ENCODE measurements at regions not wholly inside any gene's neighbourhood (a gene's known extent, or its start where the extent isn't known, plus 50 kb on each side); places are given as distances from the start of the nearest gene placed in this dataset.

DNA sequence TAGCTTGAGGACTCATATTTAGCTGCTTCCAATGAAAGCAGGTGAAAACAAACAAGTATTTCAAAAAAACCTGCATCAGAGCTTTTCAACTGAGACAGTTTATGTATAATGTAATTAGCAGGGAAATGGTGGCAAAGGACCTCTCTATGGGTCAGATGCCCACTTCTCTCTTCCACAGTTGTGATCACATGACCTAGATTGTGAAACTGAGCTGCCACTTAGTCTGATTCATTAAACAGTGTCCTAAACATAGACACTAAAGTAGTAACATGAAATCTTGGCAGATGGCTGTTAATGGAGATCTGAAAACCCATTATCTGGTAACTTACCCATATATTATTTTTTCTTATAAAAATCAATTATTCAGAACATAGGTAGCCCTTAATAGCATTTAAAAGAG, 663.6 kb upstream of the RIOK2 start:
- DNase-seq (ENCODE audit: missing footprints) = no peak
- ATAC-seq = no peak
- intact Hi-C loops (cut with DNase I) = loop anchor here (10.0 kb wide), 1 partner anchor 58 kb away; no protein-coding TSS in a partner anchor

DNA sequence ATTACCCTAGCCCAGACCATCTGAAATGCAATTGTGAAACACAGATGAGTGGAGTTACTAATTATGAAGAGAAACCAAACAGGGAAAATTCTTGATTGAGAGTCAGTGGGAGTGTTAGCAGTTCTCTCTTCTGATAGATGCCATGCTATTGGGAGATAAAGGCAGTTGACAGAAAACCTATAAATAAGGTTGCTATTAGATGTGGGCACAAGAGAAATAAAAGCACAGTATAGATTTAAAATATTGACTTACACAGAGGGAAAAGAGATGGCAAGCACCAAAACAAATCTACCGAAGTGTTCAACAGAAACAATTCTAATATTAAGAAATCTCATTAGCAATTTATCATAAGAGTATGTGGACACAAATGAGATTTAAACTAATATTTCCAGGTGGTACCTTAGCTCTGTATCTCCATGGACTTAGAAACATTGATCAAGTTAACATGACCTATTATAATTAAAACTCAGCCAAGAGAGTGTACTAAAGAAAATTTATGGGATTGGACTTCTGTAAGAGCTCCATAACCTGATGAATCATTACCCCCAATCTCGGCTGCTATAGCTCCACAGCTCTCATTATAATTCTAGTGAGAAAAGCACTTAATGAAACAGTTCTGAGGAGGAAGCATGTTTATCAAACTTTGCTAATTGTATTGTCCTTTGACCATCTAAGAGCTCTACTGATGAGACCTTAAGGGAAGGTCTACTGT, 665.0 kb upstream of the RIOK2 start:
- intact Hi-C loops (cut with DNase I) = loop anchor here (10.0 kb wide), 1 partner anchor 57 kb away; no protein-coding TSS in a partner anchor
- no peak for ATAC-seq
- DNase-seq (ENCODE audit: missing footprints) = no peak

DNA sequence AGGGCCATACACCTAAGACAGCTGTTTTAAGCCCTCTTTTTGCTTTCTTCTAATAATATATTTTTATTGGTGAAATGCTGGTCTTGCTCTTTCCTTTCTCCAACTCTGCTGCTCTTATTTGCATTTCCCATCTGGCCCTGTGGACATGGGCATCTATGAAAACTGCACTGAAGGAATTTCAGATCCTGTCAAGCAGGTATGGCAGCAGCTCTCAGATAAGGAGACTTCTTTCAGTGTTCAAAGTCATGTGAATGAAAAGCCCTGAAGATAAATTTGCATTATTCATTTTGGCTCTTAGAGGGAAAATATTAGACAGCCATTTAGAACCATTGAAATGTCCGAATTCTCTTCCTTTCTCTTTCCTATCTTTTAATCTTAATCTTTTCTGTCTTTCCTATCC, 668.0 kb upstream of the RIOK2 start:
- DNase-seq (ENCODE audit: missing footprints) = no peak
- ATAC-seq = no peak
- intact Hi-C loops (cut with DNase I) = no loop called here

DNA sequence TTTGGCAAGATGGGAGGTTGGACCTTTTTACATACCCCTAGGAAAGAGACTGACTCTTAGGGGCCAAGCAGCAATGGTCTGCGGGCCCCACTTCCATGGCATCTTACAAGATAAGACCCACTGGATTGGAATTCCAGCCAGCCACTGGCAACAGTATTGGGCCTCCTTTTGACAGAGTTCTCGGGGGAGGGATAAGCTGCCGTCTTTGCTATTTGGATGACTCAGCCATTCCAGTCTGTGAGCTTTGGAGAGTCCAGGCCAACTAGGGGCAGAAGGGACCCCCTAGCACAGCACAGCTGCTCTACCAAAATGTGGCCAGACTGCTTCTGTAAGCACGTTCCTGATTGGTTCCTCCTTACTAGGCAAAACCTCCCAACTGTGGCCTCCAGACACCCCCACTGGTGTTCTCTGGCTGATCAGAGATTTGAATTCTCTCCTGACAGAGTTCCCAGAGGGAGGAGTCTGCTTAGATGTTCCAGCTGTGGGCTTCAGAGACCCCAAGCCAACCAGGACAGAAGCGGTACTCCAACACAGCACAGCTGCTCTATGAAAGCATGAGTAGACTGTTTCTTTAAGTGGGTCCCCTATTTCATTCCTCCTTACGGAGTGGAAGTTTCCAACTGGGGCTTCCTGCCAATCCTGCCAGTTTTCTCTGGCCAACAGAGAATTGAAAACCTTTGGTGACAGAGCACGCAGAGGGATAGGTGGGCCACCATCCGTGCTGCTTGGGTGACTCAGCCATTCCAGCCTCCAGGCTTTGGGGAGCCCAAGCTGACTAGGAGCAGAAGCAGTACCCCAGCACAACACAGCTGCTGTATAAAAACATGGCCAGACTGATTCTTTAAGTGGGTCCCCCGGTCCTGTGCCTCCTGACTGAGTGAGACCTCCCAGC, 672.1 kb upstream of the RIOK2 start:
- ATAC-seq (peak; percentile 73), DNase-seq (ENCODE audit: missing footprints) (no peak)
- intact Hi-C loops (cut with DNase I) = no loop called here

DNA sequence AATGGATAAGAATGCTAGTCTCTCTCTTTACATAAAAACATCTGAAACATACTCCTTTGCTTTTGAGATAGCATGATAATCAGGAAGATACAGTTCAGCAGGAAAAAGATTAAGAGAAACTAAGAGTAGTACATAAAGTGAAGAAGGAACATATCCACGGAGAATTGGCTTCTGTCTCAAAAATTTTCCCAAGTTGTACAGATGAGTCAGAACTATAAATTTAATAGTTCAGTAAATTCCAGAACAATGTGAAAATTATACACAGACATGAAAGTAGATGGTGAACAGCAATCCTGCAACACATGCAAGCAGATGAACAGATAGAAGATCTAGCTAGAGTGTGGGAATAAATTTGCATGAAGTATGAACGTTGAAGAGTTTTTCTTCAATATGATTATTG, 691.4 kb upstream of the RIOK2 start:
- ATAC-seq (no peak), DNase-seq (ENCODE audit: missing footprints) (no peak)
- intact Hi-C loops (cut with DNase I) = no loop called here

DNA sequence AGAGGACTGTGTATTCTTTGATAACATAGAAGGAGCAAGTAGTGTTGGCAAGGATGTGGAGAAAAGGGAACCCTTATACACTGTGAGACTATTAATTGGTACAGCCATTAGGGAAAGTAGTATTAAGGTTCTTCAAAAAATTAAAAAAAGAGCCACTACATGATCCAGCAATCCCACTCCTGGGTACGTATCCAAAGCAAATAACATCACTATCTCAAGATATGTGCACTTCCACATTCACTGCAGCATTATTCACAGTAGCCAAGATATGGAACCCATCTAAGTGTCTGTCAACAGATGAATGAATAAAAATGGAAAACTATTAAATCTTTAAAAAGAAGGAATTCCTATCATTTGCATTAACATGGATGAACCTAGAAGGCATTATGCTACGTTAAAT, 693.2 kb upstream of the RIOK2 start:
- DNase-seq (ENCODE audit: missing footprints) (no peak), ATAC-seq (no peak)
- intact Hi-C loops (cut with DNase I) = no loop called here

DNA sequence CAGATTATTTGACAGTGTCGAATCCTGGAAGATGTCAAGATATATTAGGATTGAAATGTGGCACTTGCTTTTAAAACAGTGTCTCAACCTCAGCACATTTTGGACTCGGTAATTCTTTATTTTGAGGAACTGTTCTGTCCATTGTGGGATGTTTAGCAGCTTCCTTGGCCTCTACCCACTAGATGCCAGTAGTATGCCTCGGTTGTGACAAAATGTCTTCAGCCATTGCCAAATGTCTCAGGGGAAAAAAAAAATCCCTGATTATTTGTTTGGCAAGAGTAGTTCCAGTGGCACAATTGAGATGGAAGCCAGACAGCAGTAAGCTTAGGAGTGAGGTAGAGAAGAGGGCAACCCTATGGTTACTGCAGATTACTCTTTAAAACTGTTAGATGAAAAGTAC, 694.5 kb upstream of the RIOK2 start:
- ATAC-seq (no peak), DNase-seq (ENCODE audit: missing footprints) (no peak)
- intact Hi-C loops (cut with DNase I) = no loop called here

DNA sequence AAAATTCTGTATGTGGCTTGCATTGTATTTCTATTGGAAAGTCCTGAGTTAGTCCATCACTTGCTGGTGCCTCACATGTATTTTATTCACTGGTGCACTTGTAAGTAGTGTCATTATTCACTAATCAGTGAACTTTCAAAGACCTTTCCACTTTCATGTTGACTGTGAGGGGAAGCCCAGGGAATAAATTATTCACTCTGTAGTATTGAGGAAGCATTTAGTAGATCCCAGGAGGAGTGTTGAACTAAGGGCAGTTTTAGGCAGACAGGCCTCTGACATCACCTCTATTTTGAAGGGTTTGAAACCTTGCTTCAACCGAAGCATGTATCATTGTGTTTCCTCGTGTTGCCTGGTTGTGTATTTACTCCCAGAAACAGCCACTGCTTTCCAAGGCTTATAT, 705.4 kb upstream of the RIOK2 start:
- ATAC-seq = no peak
- intact Hi-C loops (cut with DNase I) = no loop called here
- DNase-seq (ENCODE audit: missing footprints) = no peak

DNA sequence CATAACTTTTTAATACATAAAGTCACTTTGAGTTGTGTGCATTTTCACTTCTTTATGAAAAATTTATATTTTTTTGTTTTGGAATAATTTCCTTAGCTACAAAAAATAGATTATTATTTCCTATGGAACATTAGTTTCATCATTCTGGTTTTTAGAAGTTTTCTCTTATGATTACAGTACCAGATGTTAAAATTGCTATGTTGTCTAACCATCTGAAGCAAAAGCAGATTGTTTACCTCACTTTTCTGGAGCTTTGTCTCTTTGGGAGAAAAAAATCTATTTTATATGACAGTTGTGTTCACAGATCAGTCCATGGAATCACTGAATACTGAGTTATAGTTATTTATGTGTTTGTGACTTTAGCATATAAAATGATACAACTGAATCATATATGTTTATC, 708.9 kb upstream of the RIOK2 start:
- no peak for ATAC-seq
- intact Hi-C loops (cut with DNase I) = no loop called here

DNA sequence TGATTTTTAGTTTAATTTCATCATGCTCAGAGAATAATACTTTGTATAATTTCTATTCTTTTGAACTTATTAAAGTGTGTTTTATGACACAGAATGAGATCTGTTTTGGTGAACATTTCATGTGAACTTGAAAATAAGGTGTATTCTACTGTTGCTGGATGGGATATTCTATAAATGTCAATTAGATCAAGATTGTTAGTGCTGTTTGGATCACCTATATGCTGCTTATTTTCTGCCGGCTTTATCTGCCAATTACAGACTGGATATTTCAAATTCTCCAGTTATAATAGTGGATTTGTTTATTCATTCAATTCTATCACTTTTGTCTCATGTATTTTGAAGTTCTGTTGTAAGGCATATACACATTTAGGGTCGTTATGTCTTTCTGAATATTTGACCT, 720.7 kb upstream of the RIOK2 start:
- ATAC-seq (no peak), DNase-seq (ENCODE audit: missing footprints) (no peak)
- intact Hi-C loops (cut with DNase I) = loop anchor here (10.0 kb wide), 1 partner anchor 59 kb away; no protein-coding TSS in a partner anchor

More for the DNA sequence above, 708.9 kb upstream of the RIOK2 start:
- DNase-seq (ENCODE audit: missing footprints) = no peak

DNA sequence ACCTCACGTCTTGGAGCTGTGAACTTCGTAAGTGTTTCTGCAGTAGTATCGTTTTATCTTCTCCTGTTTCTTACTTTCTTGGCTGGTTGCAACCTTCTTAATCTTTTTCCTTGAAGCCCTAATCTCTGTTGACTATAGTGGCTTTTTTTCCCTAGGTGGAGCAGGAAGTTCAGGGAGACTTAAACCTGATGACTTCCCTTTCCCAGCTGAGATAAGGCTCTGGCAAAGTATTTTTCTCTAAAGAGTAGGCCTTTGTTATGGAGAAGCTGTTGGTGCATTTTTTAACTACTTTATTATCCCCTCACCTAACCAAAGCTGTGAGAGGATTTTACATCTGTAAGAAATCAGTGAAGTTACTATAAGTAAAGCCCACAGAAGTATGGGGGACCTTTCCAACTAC, 723.1 kb upstream of the RIOK2 start:
- intact Hi-C loops (cut with DNase I) = loop anchor here (10.0 kb wide), 1 partner anchor 61 kb away; no protein-coding TSS in a partner anchor
- no peak for ATAC-seq
- DNase-seq (ENCODE audit: missing footprints) = no peak

DNA sequence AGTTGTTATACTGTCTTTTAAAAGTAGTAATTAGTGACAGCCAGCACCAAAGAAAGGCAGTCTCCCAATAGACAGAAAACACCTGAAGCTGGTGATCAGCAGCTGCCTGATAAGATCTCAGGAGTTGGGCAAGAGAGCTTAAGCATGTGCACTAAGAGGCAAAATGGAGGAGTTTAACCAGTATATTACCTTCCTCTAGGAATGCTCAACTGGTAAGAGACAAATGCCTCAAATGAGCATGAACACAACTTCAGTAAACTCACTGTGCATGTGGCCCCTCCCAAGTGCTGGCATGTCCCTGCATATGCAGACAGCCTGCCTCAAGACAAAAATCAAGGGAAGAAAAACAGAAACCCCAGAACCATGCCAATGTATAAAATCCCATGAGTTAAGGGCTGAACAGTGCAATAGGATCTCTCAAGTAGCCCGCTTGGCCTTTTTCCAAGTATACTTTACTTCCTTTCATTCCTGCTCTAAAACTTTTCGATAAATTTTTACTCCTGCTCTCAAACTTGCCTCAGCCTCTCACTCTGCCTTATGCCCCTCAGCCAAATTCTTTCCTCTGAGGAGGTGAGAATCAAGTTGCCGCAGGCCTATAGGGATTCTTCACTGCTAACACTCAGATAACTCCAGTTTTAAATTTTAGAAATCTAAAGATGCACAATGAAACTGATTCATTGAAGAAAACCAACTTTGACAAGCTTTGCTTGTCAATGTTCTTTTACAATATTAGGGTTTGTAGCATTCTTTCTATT, 724.8 kb upstream of the RIOK2 start:
- DNase-seq (ENCODE audit: missing footprints) (no peak), ATAC-seq (no peak)
- intact Hi-C loops (cut with DNase I) = loop anchor here (10.0 kb wide), 1 partner anchor 63 kb away; no protein-coding TSS in a partner anchor

DNA sequence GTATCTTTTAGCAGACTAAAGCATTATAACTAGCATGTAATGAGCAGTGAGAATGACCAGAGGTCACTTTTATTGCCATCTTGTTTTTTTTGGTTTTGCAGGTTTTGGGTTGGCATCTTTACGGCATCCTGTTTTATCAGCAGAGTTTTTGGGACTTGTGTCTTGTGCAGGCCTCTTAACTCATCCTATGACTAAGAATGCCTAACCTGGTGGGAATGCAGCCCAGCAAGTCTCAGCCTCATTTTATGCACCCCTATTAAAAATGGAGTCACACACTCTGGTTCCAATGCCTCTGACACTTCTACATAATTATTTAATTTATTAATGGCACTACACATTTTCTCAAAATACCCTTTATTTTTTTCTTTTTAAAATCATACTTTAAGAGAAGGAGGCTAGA, 726.5 kb upstream of the RIOK2 start:
- ATAC-seq = no peak
- intact Hi-C loops (cut with DNase I) = loop anchor here (10.0 kb wide), 1 partner anchor 65 kb away; no protein-coding TSS in a partner anchor
- DNase-seq (ENCODE audit: missing footprints) = no peak

DNA sequence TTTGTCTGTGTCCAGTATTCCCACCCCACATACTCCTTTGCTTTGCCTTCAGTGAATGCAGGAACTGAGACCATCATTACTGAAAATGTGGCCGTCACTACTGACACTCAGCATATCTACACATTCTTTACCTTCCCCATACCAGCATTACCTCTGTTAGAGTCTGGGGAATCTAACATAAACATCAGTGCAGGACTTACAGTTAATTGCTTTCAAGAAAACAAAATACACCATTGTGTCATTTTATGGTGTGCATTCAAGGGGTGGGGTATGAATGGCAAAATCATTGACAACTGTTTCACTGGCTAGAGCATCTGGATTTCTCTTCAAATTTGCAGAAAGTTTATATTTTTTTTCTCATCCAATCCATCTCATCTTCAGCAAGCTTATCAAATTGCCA, 731.4 kb upstream of the RIOK2 start:
- intact Hi-C loops (cut with DNase I) = no loop called here
- no peak for ATAC-seq
- DNase-seq (ENCODE audit: missing footprints) = no peak

DNA sequence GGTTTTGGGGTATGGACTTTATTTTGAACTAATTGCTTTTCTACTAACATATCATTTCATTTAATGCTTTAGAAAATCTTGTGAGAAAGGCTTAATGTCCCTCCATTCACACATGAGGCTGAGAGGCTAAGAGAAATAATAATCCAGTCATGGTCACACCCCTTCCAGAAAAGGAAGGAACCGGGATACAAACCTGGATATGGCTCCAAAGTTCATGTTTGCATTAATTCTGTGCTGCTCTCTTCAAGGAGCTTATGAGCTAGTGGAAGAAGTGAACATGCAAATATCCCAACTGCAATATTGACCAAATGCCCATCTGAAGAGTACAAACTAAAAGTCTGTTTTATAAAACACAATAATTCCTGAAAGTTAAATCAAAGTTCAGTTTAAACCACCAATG, 732.1 kb upstream of the RIOK2 start:
- intact Hi-C loops (cut with DNase I) = no loop called here
- no peak for DNase-seq (ENCODE audit: missing footprints)
- no peak for ATAC-seq

DNA sequence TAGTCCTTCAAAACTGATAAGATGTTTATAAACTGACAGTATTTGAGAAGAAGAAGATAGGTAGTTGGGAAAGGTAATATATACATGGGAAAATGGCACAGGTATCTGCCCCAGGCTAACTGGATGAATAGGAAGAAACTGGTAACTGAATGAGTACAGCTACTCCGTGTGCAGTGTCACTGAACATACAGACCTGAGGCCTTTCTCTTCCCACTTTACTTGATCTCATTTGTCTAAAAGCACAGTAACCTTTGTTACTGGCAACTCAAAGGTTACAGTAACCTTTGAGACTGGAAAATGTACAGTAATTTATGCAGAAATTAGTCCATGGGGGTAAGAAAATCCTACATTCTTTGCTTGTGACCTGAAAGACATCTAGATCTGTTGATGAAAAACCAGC, 735.0 kb upstream of the RIOK2 start:
- intact Hi-C loops (cut with DNase I) = no loop called here
- ATAC-seq (no peak), DNase-seq (ENCODE audit: missing footprints) (no peak)

DNA sequence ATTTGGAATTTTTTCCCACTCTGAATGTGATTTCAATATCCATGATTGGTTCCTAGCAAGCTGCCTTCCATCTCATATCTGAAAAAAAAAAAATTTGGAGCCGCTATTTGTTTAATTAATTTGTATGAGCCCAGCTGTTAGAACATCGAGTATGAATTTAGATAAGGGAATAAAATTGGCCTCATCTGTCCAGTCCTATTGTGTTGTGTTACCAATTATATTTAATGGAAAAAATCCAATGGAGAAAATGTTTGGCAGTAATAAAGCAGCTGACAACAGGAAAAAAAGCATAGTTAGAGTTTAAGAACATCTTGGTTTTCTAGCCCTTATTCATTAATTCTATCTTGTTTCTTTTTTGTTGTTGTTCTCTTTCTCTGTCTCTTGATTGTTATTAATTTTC, 735.6 kb upstream of the RIOK2 start:
- intact Hi-C loops (cut with DNase I) = no loop called here
- ATAC-seq (peak; percentile 52), DNase-seq (ENCODE audit: missing footprints) (no peak)

DNA sequence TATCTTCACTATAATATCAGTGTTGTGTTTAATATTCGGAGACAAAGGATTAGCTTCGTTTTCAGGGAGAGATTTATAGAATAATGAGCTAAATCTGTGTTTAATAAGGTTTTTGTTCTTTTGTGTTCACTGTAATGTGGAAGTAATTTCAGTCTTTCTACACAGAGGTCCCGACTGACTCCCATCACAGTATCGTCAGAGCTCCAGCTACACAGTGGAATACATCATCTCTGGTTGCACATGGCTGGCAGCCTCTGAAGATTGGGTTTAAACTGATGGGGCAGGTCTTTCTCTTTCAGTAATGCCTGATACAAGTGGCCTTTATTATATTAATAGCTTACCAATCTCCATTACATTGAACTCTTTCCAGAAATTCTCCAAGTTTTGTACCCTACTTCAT, 736.7 kb upstream of the RIOK2 start:
- intact Hi-C loops (cut with DNase I) = no loop called here
- DNase-seq (ENCODE audit: missing footprints) = no peak
- no peak for ATAC-seq

DNA sequence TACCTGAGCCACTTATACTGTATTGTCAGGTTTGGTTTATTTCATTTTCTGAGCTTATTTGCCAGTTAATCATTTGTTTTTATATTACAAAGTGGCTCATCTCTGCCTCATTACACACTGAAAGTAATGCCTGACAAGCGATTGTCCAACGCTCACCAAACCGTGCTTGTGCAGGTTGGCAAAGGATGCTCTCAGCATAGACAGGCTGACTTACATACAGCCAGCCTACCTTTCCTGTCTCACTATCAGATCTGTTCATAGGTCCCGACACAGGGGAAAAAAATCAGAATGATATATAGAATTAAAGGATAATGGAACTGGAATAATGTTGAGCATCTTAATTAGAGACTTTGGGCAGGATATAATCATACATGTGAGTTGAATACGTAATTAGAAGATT, 739.7 kb upstream of the RIOK2 start:
- intact Hi-C loops (cut with DNase I) = no loop called here
- ATAC-seq (no peak), DNase-seq (ENCODE audit: missing footprints) (no peak)
